ENCODE measurements at regions not wholly inside any gene's neighbourhood (a gene's known extent, or its start where the extent isn't known, plus 50 kb on each side); places are given as distances from the start of the nearest gene placed in this dataset.

- TF ChIP-seq, protein P1, sequence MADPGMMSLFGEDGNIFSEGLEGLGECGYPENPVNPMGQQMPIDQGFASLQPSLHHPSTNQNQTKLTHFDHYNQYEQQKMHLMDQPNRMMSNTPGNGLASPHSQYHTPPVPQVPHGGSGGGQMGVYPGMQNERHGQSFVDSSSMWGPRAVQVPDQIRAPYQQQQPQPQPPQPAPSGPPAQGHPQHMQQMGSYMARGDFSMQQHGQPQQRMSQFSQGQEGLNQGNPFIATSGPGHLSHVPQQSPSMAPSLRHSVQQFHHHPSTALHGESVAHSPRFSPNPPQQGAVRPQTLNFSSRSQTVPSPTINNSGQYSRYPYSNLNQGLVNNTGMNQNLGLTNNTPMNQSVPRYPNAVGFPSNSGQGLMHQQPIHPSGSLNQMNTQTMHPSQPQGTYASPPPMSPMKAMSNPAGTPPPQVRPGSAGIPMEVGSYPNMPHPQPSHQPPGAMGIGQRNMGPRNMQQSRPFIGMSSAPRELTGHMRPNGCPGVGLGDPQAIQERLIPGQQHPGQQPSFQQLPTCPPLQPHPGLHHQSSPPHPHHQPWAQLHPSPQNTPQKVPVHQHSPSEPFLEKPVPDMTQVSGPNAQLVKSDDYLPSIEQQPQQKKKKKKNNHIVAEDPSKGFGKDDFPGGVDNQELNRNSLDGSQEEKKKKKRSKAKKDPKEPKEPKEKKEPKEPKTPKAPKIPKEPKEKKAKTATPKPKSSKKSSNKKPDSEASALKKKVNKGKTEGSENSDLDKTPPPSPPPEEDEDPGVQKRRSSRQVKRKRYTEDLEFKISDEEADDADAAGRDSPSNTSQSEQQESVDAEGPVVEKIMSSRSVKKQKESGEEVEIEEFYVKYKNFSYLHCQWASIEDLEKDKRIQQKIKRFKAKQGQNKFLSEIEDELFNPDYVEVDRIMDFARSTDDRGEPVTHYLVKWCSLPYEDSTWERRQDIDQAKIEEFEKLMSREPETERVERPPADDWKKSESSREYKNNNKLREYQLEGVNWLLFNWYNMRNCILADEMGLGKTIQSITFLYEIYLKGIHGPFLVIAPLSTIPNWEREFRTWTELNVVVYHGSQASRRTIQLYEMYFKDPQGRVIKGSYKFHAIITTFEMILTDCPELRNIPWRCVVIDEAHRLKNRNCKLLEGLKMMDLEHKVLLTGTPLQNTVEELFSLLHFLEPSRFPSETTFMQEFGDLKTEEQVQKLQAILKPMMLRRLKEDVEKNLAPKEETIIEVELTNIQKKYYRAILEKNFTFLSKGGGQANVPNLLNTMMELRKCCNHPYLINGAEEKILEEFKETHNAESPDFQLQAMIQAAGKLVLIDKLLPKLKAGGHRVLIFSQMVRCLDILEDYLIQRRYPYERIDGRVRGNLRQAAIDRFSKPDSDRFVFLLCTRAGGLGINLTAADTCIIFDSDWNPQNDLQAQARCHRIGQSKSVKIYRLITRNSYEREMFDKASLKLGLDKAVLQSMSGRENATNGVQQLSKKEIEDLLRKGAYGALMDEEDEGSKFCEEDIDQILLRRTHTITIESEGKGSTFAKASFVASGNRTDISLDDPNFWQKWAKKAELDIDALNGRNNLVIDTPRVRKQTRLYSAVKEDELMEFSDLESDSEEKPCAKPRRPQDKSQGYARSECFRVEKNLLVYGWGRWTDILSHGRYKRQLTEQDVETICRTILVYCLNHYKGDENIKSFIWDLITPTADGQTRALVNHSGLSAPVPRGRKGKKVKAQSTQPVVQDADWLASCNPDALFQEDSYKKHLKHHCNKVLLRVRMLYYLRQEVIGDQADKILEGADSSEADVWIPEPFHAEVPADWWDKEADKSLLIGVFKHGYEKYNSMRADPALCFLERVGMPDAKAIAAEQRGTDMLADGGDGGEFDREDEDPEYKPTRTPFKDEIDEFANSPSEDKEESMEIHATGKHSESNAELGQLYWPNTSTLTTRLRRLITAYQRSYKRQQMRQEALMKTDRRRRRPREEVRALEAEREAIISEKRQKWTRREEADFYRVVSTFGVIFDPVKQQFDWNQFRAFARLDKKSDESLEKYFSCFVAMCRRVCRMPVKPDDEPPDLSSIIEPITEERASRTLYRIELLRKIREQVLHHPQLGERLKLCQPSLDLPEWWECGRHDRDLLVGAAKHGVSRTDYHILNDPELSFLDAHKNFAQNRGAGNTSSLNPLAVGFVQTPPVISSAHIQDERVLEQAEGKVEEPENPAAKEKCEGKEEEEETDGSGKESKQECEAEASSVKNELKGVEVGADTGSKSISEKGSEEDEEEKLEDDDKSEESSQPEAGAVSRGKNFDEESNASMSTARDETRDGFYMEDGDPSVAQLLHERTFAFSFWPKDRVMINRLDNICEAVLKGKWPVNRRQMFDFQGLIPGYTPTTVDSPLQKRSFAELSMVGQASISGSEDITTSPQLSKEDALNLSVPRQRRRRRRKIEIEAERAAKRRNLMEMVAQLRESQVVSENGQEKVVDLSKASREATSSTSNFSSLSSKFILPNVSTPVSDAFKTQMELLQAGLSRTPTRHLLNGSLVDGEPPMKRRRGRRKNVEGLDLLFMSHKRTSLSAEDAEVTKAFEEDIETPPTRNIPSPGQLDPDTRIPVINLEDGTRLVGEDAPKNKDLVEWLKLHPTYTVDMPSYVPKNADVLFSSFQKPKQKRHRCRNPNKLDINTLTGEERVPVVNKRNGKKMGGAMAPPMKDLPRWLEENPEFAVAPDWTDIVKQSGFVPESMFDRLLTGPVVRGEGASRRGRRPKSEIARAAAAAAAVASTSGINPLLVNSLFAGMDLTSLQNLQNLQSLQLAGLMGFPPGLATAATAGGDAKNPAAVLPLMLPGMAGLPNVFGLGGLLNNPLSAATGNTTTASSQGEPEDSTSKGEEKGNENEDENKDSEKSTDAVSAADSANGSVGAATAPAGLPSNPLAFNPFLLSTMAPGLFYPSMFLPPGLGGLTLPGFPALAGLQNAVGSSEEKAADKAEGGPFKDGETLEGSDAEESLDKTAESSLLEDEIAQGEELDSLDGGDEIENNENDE (IDR thresholded peaks at IDR 0.05; ENCODE audit: insufficient replicate concordance, low read length): no peak
- TF ChIP-seq TBP (IDR thresholded peaks at IDR 0.05; ENCODE audit: low read depth, low read length) (no peak), SAP30 (IDR thresholded peaks at IDR 0.05; ENCODE audit: insufficient read depth, insufficient replicate concordance, low read length) (no peak), CBX8 (IDR thresholded peaks at IDR 0.05; ENCODE audit: borderline replicate concordance, low read depth, low read length) (no peak), SP4 (IDR thresholded peaks at IDR 0.05; ENCODE audit: low read length) (no peak), RAD21 (IDR thresholded peaks at IDR 0.05 in 1 of 2, conservative IDR thresholded peaks at IDR 0.05 in 1 of 2; ENCODE audit: low read depth in 2 of 2, low read length in 2 of 2) (no peak), PHF8 (conservative IDR thresholded peaks at IDR 0.05; ENCODE audit: low read depth, low read length) (no peak), RNF2 (IDR thresholded peaks at IDR 0.05; ENCODE audit: borderline replicate concordance, low read depth, low read length, missing control alignments, poor library complexity, severe bottlenecking) (no peak), CTBP2 (IDR thresholded peaks at IDR 0.05; ENCODE audit: borderline replicate concordance, insufficient read depth, insufficient read length, low read length) (no peak)
These were observed 56.0 kb upstream of the TECRL start (continued) for GRCh38 chr4:64465263-64465662.
